HepG2 (cell line): ENCODE measurements at regions not wholly inside any gene's neighbourhood (a gene's known extent, or its start where the extent isn't known, plus 50 kb on each side); places are given as distances from the start of the nearest gene placed in this dataset.

ENCODE experiments used
- ATAC-seq: fragments of 200-7000 bp; cut with Tn5 transposase; 3 replicates; pipeline ENCODE4 v1.9.1; 2020; ENCODE audit warnings: mild to moderate bottlenecking, moderate library complexity
- BruUV-seq: library from RNA; stranded (reverse); fragments of 400-500 nt; replicated peaks from 2 replicates; lab custom pipeline; 2021; lab: Mats Ljungman, UMichigan
- CTCF ChIA-PET: fragments of 300-600 bp; formaldehyde crosslinking; extraction: SDS; loops from one replicate; lab custom pipeline; 2021; ENCODE audit warnings: low total read pairs, inconsistent platforms, low intra/inter-chr PET ratio; lab: Yijun Ruan, JAX
- POLR2A ChIA-PET: fragments of 350-600 bp; sonication (Branson Sonifier 250); formaldehyde crosslinking; loops from one replicate; lab custom pipeline; 2020; ENCODE audit warnings: antibody characterized with exemption, inconsistent platforms; lab: Yijun Ruan, JAX
- DNase-seq: peaks from one replicate; pipeline ENCODE4 v3.0.0-alpha.2; 2015; ENCODE audit warnings: low spot score
- FAIRE-seq: peaks from 3 replicates; lab custom pipeline; 2011; peaks lifted over from hg19 to GRCh38; lab: Jason Lieb, UNC
- H2AFZ ChIP-seq: one replicate; pipeline ENCODE4 v1.6.1; 2011; ENCODE audit warnings: low read length, inconsistent platforms
- H3K27ac ChIP-seq: fragments of 300-600 bp; 3 replicates; pipeline ENCODE4 v1.8.0; 2011; ENCODE audit warnings: mixed run types, mild to moderate bottlenecking, mixed read lengths, low read length, inconsistent platforms; ENCODE audit not compliant: insufficient read depth; ENCODE audit errors: extremely low read length
- H3K27me3 ChIP-seq, 2 experiments: fragments of 200-600 bp in 1 of 2; 2 replicates in 1 of 2; 3 replicates in 1 of 2; pipeline versions ENCODE4 v1.6.0 to v1.8.0; 2011; ENCODE audit warnings: low read length in 2 of 2, mild to moderate bottlenecking in 2 of 2, moderate library complexity in 2 of 2, inconsistent platforms in 1 of 2; ENCODE audit not compliant: insufficient read depth in 2 of 2, control insufficient read depth in 1 of 2
- H3K36me3 ChIP-seq, 2 experiments: fragments of 200-600 bp in 1 of 2; replicated peaks in 1 of 2; 2 replicates in 1 of 2; 3 replicates in 1 of 2; pipeline versions ENCODE4 v1.5.1 to v1.8.0; 2011; ENCODE audit warnings: low read length in 2 of 2, inconsistent platforms in 1 of 2; ENCODE audit not compliant: insufficient read depth in 2 of 2, control insufficient read depth in 1 of 2
- H3K4me1 ChIP-seq: 2 replicates; pipeline ENCODE4 v1.5.1; 2012; ENCODE audit warnings: low read length, inconsistent platforms; ENCODE audit not compliant: insufficient read depth
- H3K4me2 ChIP-seq: 2 replicates; pipeline ENCODE4 v1.6.0; 2011; ENCODE audit warnings: low read depth, low read length, inconsistent platforms
- H3K4me3 ChIP-seq, 3 experiments: fragments of 200-600 bp in 1 of 3; sonication (generic), shearing (Covaris generic) in 1 of 3; replicated peaks in 1 of 3; 2 replicates each; pipeline ENCODE4 v1.5.1; 2011 to 2016; ENCODE audit warnings: low read length in 3 of 3, inconsistent platforms in 2 of 3, low read depth in 2 of 3, mild to moderate bottlenecking in 2 of 3, control low read depth in 1 of 3, mixed read lengths in 1 of 3; ENCODE audit not compliant: insufficient read depth in 1 of 3
- H3K79me2 ChIP-seq: one replicate; pipeline ENCODE4 v1.6.1; 2011; ENCODE audit warnings: low read length, inconsistent platforms; ENCODE audit not compliant: insufficient read depth
- H3K9ac ChIP-seq: 2 replicates; pipeline ENCODE4 v1.6.0; 2011; ENCODE audit warnings: mild to moderate bottlenecking, low read depth, low read length, inconsistent platforms; ENCODE audit not compliant: insufficient read depth
- H3K9me3 ChIP-seq: 2 replicates; pipeline ENCODE4 v1.5.1; 2012; ENCODE audit warnings: mild to moderate bottlenecking, low read length
- H4K20me1 ChIP-seq: 2 replicates; pipeline ENCODE4 v1.6.0; 2011; ENCODE audit warnings: inconsistent platforms, mild to moderate bottlenecking, low read length, moderate library complexity; ENCODE audit not compliant: insufficient read depth
- CHD4 ChIP-seq: fragments of 200-600 bp; sonication (generic); IDR thresholded peaks from 2 replicates; pipeline ENCODE4 v1.7.0; 2017; ENCODE audit warnings: mild to moderate bottlenecking, low read length, borderline replicate concordance
- CREB1 ChIP-seq, 2 experiments: fragments of 450-650 bp in 1 of 2; IDR thresholded peaks; 2 replicates each; pipeline ENCODE4 v1.6.1; 2016 to 2017; ENCODE audit warnings: control low read depth in 1 of 2, mild to moderate bottlenecking in 1 of 2, missing compliant biosample characterization in 1 of 2, missing genetic modification characterization in 1 of 2
- HNF4A ChIP-seq: sonication (generic); formaldehyde crosslinking; IDR thresholded peaks from 2 replicates; pipeline ENCODE4 v1.4.0; 2020; ENCODE audit warnings: missing genetic modification reagents
- KMT2B ChIP-seq: IDR thresholded peaks from 2 replicates; pipeline ENCODE4 v1.6.1; 2016; ENCODE audit warnings: missing genetic modification reagents, missing compliant biosample characterization
- MAFG ChIP-seq: sonication (generic); formaldehyde crosslinking; IDR thresholded peaks from 2 replicates; pipeline ENCODE4 v1.5.1; 2020; ENCODE audit warnings: mild to moderate bottlenecking, missing genetic modification reagents
- MATR3 ChIP-seq: sonication (generic); formaldehyde crosslinking; IDR thresholded peaks from 2 replicates; pipeline ENCODE4 v1.4.0; 2020; ENCODE audit warnings: missing genetic modification reagents
- MED1 ChIP-seq: sonication (generic); formaldehyde crosslinking; IDR thresholded peaks from 2 replicates; pipeline ENCODE4 v1.4.0; 2020; ENCODE audit warnings: missing genetic modification reagents
- MEIS2 ChIP-seq: sonication (generic); formaldehyde crosslinking; IDR thresholded peaks from 2 replicates; pipeline ENCODE4 v1.9.0; 2021; ENCODE audit warnings: mild to moderate bottlenecking, missing genetic modification reagents
- NFE2 ChIP-seq: sonication (generic); formaldehyde crosslinking; IDR thresholded peaks from 2 replicates; pipeline ENCODE4 v1.4.0; 2020; ENCODE audit warnings: missing genetic modification reagents
- STAG1 ChIP-seq: sonication (generic); formaldehyde crosslinking; IDR thresholded peaks from 2 replicates; pipeline ENCODE4 v1.4.0; 2020; ENCODE audit warnings: missing genetic modification reagents
- ZNF333 ChIP-seq: sonication (generic); formaldehyde crosslinking; IDR thresholded peaks from 2 replicates; pipeline ENCODE4 v1.4.0; 2020; ENCODE audit warnings: mild to moderate bottlenecking, missing genetic modification reagents, borderline replicate concordance
- ZNF432 ChIP-seq: sonication (generic); formaldehyde crosslinking; IDR thresholded peaks from 2 replicates; pipeline ENCODE4 v1.5.0; 2020; ENCODE audit warnings: missing genetic modification reagents, mild to moderate bottlenecking, borderline replicate concordance
- ZNF577 ChIP-seq: sonication (generic); formaldehyde crosslinking; IDR thresholded peaks from 2 replicates; pipeline ENCODE4 v1.4.0; 2020; ENCODE audit warnings: mild to moderate bottlenecking, low read depth, missing genetic modification reagents, borderline replicate concordance
- ZNF792 ChIP-seq: IDR thresholded peaks from 2 replicates; pipeline ENCODE4 v1.6.1; 2016
- WGBS: methylation state at CpG from one replicate; pipeline ENCODE4 v1.1.6; 2017; ENCODE audit warnings: low lambda C conversion rate; 5-methylcytosine and 5-hydroxymethylcytosine counted together
- in situ Hi-C: cut with HindIII; loops from 2 replicates; pipeline ENCODE4 v1.10.0; 2017; ENCODE audit warnings: low pct_unique_long_range_greater_than_20kb; ENCODE audit not compliant: extremely low pct_ligation_motif_present
- intact Hi-C: fragments of 100-400 bp; cut with micrococcal nuclease; formaldehyde crosslinking; loops from one replicate; pipeline ENCODE4 v1.10.0; 2022; ENCODE audit not compliant: unreplicated experiment
- TF ChIP-seq, protein P1 (sequence below), 2 experiments: sonication (generic) in 1 of 2; formaldehyde crosslinking in 1 of 2; IDR thresholded peaks; 2 replicates each; pipeline versions ENCODE4 v1.4.0 to v1.6.1; 2018 to 2020; ENCODE audit warnings: missing genetic modification reagents in 2 of 2, borderline replicate concordance in 1 of 2, low read depth in 1 of 2, mild to moderate bottlenecking in 1 of 2, missing biosample characterization in 1 of 2
- TF ChIP-seq, protein P2 (sequence below), 2 experiments: fragments of 450-650 bp in 1 of 2; sonication (generic) in 1 of 2; formaldehyde crosslinking in 1 of 2; IDR thresholded peaks; 2 replicates each; pipeline versions ENCODE4 v1.6.1 to v1.8.0; 2016 to 2022; ENCODE audit warnings: antibody characterized with exemption in 1 of 2, mild to moderate bottlenecking in 1 of 2, missing genetic modification reagents in 1 of 2

DNA sequence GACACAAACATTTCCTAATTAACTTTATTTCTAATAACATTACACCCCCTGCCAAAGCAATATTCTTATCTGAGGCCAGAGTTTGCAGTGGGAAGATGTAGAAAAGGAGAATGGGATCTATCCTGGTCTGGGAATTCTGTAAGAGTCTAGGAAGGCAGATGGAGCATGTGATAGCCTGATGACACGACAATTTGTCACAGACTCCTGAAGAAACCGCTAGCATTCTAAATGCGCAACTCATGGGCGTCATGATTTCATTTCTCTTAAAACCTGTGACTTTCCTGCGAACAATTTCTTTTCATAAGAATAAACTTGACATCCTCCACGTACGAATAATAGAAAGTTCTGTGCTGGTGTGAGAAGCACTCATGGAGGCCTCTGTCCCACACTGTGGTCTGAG, 72.9 kb upstream of the ATP10A start:
- intact Hi-C loops (no loop called here), in situ Hi-C loops (loop anchor here (25.0 kb wide), 2 partner anchors 424 to 926 kb away; partner anchors contain the start of gene GABRA5)
- no peak for FAIRE-seq
- H3K9ac ChIP-seq, result no peak overlapping the region
- ATAC-seq, result no peak
- H3K4me1 ChIP-seq, result peaks cover 7% of the 10 kb centered on the region
- DNase-seq, result no peak
- no peak overlapping the region for H3K4me2 ChIP-seq
- no peak overlapping the region for H2AFZ ChIP-seq
- H3K79me2 ChIP-seq, result no peaks in the 10 kb centered on the region
- H3K27me3 ChIP-seq, result no peaks in the 10 kb centered on the region
- BruUV-seq, result no TSS peak
- ChIA-PET CTCF (no interaction called here), POLR2A (no interaction called here)
- 35% methylated on average over 7 of the region's 7 CpGs for WGBS
- no peak overlapping the region for H3K4me3 ChIP-seq
- no peaks in the 10 kb centered on the region for H4K20me1 ChIP-seq
- H3K27ac ChIP-seq, result no peak overlapping the region
- H3K36me3 ChIP-seq, result no peaks in the 10 kb centered on the region
- H3K9me3 ChIP-seq, result no peaks in the 10 kb centered on the region
- no peak for TF ChIP-seq ZNF577
- TF ChIP-seq NFE2 (CRISPR knock-in tag), result no peak
- TF ChIP-seq ZNF792 (CRISPR knock-in tag), result no peak
- TF ChIP-seq HNF4A (CRISPR knock-in tag), result no peak
- TF ChIP-seq KMT2B (CRISPR knock-in tag), result no peak
- TF ChIP-seq MATR3 (CRISPR knock-in tag), result no peak
- no peak for TF ChIP-seq ZNF432 (CRISPR knock-in tag)
- no peak for TF ChIP-seq MAFG
- no peak for TF ChIP-seq ZNF333 (CRISPR knock-in tag)
- TF ChIP-seq STAG1 (CRISPR knock-in tag), result no peak
- TF ChIP-seq, protein P1, sequence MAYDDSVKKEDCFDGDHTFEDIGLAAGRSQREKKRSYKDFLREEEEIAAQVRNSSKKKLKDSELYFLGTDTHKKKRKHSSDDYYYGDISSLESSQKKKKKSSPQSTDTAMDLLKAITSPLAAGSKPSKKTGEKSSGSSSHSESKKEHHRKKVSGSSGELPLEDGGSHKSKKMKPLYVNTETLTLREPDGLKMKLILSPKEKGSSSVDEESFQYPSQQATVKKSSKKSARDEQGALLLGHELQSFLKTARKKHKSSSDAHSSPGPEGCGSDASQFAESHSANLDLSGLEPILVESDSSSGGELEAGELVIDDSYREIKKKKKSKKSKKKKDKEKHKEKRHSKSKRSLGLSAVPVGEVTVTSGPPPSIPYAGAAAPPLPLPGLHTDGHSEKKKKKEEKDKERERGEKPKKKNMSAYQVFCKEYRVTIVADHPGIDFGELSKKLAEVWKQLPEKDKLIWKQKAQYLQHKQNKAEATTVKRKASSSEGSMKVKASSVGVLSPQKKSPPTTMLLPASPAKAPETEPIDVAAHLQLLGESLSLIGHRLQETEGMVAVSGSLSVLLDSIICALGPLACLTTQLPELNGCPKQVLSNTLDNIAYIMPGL (CRISPR knock-in tag; IDR thresholded peaks at IDR 0.05; ENCODE audit: borderline replicate concordance in 1 of 2, low read depth in 1 of 2), result no peak
- no peak; the same call in 1 of the 2 replicates for TF ChIP-seq CREB1 (IDR thresholded peaks at IDR 0.05)
- TF ChIP-seq CREB1 (CRISPR knock-in tag; IDR thresholded peaks at IDR 0.05), result no peak
- no peak for TF ChIP-seq MEIS2 (CRISPR knock-in tag)
- TF ChIP-seq, protein P2, sequence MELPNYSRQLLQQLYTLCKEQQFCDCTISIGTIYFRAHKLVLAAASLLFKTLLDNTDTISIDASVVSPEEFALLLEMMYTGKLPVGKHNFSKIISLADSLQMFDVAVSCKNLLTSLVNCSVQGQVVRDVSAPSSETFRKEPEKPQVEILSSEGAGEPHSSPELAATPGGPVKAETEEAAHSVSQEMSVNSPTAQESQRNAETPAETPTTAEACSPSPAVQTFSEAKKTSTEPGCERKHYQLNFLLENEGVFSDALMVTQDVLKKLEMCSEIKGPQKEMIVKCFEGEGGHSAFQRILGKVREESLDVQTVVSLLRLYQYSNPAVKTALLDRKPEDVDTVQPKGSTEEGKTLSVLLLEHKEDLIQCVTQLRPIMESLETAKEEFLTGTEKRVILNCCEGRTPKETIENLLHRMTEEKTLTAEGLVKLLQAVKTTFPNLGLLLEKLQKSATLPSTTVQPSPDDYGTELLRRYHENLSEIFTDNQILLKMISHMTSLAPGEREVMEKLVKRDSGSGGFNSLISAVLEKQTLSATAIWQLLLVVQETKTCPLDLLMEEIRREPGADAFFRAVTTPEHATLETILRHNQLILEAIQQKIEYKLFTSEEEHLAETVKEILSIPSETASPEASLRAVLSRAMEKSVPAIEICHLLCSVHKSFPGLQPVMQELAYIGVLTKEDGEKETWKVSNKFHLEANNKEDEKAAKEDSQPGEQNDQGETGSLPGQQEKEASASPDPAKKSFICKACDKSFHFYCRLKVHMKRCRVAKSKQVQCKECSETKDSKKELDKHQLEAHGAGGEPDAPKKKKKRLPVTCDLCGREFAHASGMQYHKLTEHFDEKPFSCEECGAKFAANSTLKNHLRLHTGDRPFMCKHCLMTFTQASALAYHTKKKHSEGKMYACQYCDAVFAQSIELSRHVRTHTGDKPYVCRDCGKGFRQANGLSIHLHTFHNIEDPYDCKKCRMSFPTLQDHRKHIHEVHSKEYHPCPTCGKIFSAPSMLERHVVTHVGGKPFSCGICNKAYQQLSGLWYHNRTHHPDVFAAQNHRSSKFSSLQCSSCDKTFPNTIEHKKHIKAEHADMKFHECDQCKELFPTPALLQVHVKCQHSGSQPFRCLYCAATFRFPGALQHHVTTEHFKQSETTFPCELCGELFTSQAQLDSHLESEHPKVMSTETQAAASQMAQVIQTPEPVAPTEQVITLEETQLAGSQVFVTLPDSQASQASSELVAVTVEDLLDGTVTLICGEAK (IDR thresholded peaks at IDR 0.05), result no peak
- TF ChIP-seq, protein P2 (CRISPR knock-in tag; IDR thresholded peaks at IDR 0.05), result no peak
- TF ChIP-seq CHD4, result no peak
- no peak for TF ChIP-seq MED1 (CRISPR knock-in tag)
